ENCODE measurements at regions not wholly inside any gene's neighbourhood (a gene's known extent, or its start where the extent isn't known, plus 50 kb on each side); places are given as distances from the start of the nearest gene placed in this dataset.

- DNase-seq (ENCODE audit: extremely low spot score) = no peak
- CTCF ChIA-PET = interaction anchor here (0.9 to 1.3 kb wide), 2 partner anchors 11 to 15 kb away, joined by 3 to 4 read pairs; no protein-coding TSS in a partner anchor
- TF ChIP-seq CTCF (IDR thresholded peaks at IDR 0.05; ENCODE audit: control extremely low read depth, extremely low read depth, low read depth, missing control alignments) = no peak
Measured at GRCh38 chr1:194056169-194056568, 869.8 kb upstream of the B3GALT2 start.

GRCh38 chr1:194055536-194055935 lies 869.1 kb upstream of the B3GALT2 start:
- DNase-seq (ENCODE audit: extremely low spot score) = no peak
- ChIA-PET POLR2A (no interaction called here), CTCF (interaction anchor here (0.9 to 1.3 kb wide), 2 partner anchors 10 to 14 kb away, joined by 3 to 4 read pairs; no protein-coding TSS in a partner anchor)
- no peak for TF ChIP-seq CTCF (IDR thresholded peaks at IDR 0.05; ENCODE audit: control extremely low read depth, extremely low read depth, low read depth, missing control alignments)

More at GRCh38 chr1:194056169-194056568, 869.8 kb upstream of the B3GALT2 start:
- POLR2A ChIA-PET = no interaction called here

GRCh38 chr1:194052514-194053338 lies 866.3 kb upstream of the B3GALT2 start:
- ChIA-PET CTCF (interaction anchor here (0.8 to 1.5 kb wide), 2 partner anchors 9 to 143 kb away, joined by 3 to 4 read pairs; no protein-coding TSS in a partner anchor), POLR2A (no interaction called here)
- no peak for TF ChIP-seq CTCF (IDR thresholded peaks at IDR 0.05; ENCODE audit: control extremely low read depth, extremely low read depth, low read depth, missing control alignments)
- no peak for DNase-seq (ENCODE audit: extremely low spot score)

GRCh38 chr1:194047921-194048320 lies 861.5 kb upstream of the B3GALT2 start:
- CTCF ChIA-PET = no interaction called here
- DNase-seq (ENCODE audit: extremely low spot score) = no peak
- no peak for TF ChIP-seq CTCF (IDR thresholded peaks at IDR 0.05; ENCODE audit: control extremely low read depth, extremely low read depth, low read depth, missing control alignments)
- POLR2A ChIA-PET = no interaction called here

GRCh38 chr1:194047206-194047605 lies 860.8 kb upstream of the B3GALT2 start:
- TF ChIP-seq CTCF (IDR thresholded peaks at IDR 0.05; ENCODE audit: control extremely low read depth, extremely low read depth, low read depth, missing control alignments) = no peak
- CTCF ChIA-PET = no interaction called here
- DNase-seq (ENCODE audit: extremely low spot score) = no peak
- POLR2A ChIA-PET = no interaction called here

GRCh38 chr1:194045416-194045815 lies 859.0 kb upstream of the B3GALT2 start:
- CTCF ChIA-PET = interaction anchor here (1.8 kb wide), 1 partner anchor 10 kb away, joined by 4 read pairs; no protein-coding TSS in a partner anchor
- no peak for TF ChIP-seq CTCF (IDR thresholded peaks at IDR 0.05; ENCODE audit: control extremely low read depth, extremely low read depth, low read depth, missing control alignments)
- no peak for DNase-seq (ENCODE audit: extremely low spot score)
- POLR2A ChIA-PET = no interaction called here

Data from GM10248 (cell line).